GM19324 (cell line): ENCODE measurements at regions not wholly inside any gene's neighbourhood (a gene's known extent, or its start where the extent isn't known, plus 50 kb on each side); places are given as distances from the start of the nearest gene placed in this dataset.
"Not testable (repeated sequence)": the region's sequence is repeated elsewhere in the genome, so short reads cannot be mapped to it uniquely, and the experiment has no call there.

Experiments
- ATAC-seq: cut with Tn5 transposase; IDR thresholded peaks from one replicate; pipeline ENCODE4 v1.9.1; 2021; ENCODE audit warnings: mild to moderate bottlenecking, moderate library complexity; ENCODE audit not compliant: unreplicated experiment, low FRiP score

- no peak for ATAC-seq
Measured at GRCh38 chr11:43164831-43165230, 147.0 kb upstream of the API5 start.

GRCh38 chr11:43165393-43165792 lies 146.4 kb upstream of the API5 start:
- not testable (repeated sequence) for ATAC-seq

GRCh38 chr11:43168241-43168640 lies 143.6 kb upstream of the API5 start:
- not testable (repeated sequence) for ATAC-seq

- ATAC-seq, result no peak
Measured at GRCh38 chr11:43172477-43172876, 139.3 kb upstream of the API5 start.

- no peak for ATAC-seq
Measured at GRCh38 chr11:43177975-43178374, 133.8 kb upstream of the API5 start.

- ATAC-seq, result not testable (repeated sequence)
Measured at GRCh38 chr11:43194459-43194858, 117.3 kb upstream of the API5 start.

- no peak for ATAC-seq
Measured at GRCh38 chr11:43197379-43197778, 114.4 kb upstream of the API5 start.

- ATAC-seq, result no peak
Measured at GRCh38 chr11:43200031-43200430, 111.8 kb upstream of the API5 start.

- ATAC-seq, result no peak
Measured at GRCh38 chr11:43212279-43212678, 99.5 kb upstream of the API5 start.

GRCh38 chr11:43214471-43214870 lies 97.3 kb upstream of the API5 start:
- ATAC-seq, result no peak

- no peak for ATAC-seq
Measured at GRCh38 chr11:43217849-43218248, 93.9 kb upstream of the API5 start.

- ATAC-seq, result no peak
Measured at GRCh38 chr11:43222215-43222614, 89.6 kb upstream of the API5 start.

- ATAC-seq, result no peak
Measured at GRCh38 chr11:43223026-43223425, 88.8 kb upstream of the API5 start.

GRCh38 chr11:43234881-43235280 lies 76.9 kb upstream of the API5 start:
- no peak for ATAC-seq

- no peak for ATAC-seq
Measured at GRCh38 chr11:43238341-43238740, 73.5 kb upstream of the API5 start.

GRCh38 chr11:43239791-43240190 lies 72.0 kb upstream of the API5 start:
- ATAC-seq, result no peak

GRCh38 chr11:43242401-43242800 lies 69.4 kb upstream of the API5 start:
- ATAC-seq, result no peak

GRCh38 chr11:43243927-43244326 lies 67.9 kb upstream of the API5 start:
- no peak for ATAC-seq

GRCh38 chr11:43245466-43245865 lies 66.3 kb upstream of the API5 start:
- no peak for ATAC-seq

GRCh38 chr11:43250309-43250708 lies 61.5 kb upstream of the API5 start:
- ATAC-seq, result no peak

GRCh38 chr11:43261775-43262174 lies 50.0 kb upstream of the API5 start:
- ATAC-seq, result no peak
